Smooth muscle cell (in vitro differentiated cells): ENCODE measurements at regions not wholly inside any gene's neighbourhood (a gene's known extent, or its start where the extent isn't known, plus 50 kb on each side); places are given as distances from the start of the nearest gene placed in this dataset.
A peak's percentile ranks its signal among the peaks of the same experiment; 100 is the strongest.

ENCODE experiments used
- DNase-seq: peaks from one replicate; lab custom pipeline; 2025; ENCODE audit not compliant: unreplicated experiment; lab: John Stamatoyannopoulos, UW
- H2AFZ ChIP-seq: fragments of 200-600 bp; sonication (generic); 2 replicates; pipeline ENCODE4 v1.6.0; 2016; ENCODE audit warnings: antibody characterized with exemption, low read depth, mild to moderate bottlenecking
- H3F3A ChIP-seq: fragments of 200-600 bp; sonication (generic); 2 replicates; pipeline ENCODE4 v1.6.0; 2017; ENCODE audit warnings: antibody characterized with exemption, low read depth
- H3K27ac ChIP-seq: fragments of 200-600 bp; sonication (generic); 2 replicates; pipeline ENCODE4 v1.5.1; 2016; ENCODE audit warnings: low read depth, mild to moderate bottlenecking
- H3K27me3 ChIP-seq: fragments of 200-600 bp; sonication (generic); 2 replicates; pipeline ENCODE4 v1.6.1; 2016; ENCODE audit warnings: low read depth, mild to moderate bottlenecking
- H3K36me3 ChIP-seq: fragments of 200-600 bp; sonication (generic); 2 replicates; pipeline ENCODE4 v1.5.1; 2016; ENCODE audit warnings: low read depth
- H3K4me1 ChIP-seq: fragments of 200-600 bp; sonication (generic); 2 replicates; pipeline ENCODE4 v1.5.1; 2016; ENCODE audit warnings: low read depth
- H3K4me2 ChIP-seq: fragments of 200-600 bp; sonication (generic); 2 replicates; pipeline ENCODE4 v1.6.0; 2016; ENCODE audit warnings: mild to moderate bottlenecking
- H3K4me3 ChIP-seq: fragments of 200-600 bp; sonication (generic); 2 replicates; pipeline ENCODE4 v1.5.1; 2016; ENCODE audit warnings: mild to moderate bottlenecking
- H3K79me2 ChIP-seq: fragments of 200-600 bp; sonication (generic); 2 replicates; pipeline ENCODE4 v1.6.0; 2016; ENCODE audit warnings: low read depth, mild to moderate bottlenecking
- H3K9ac ChIP-seq: fragments of 200-600 bp; sonication (generic); 2 replicates; pipeline ENCODE4 v1.6.0; 2016; ENCODE audit warnings: low read depth
- H3K9me3 ChIP-seq: fragments of 200-600 bp; sonication (generic); replicated peaks from 2 replicates; pipeline ENCODE4 v1.5.1; 2016; ENCODE audit warnings: low read depth
- H4K20me1 ChIP-seq: fragments of 200-600 bp; sonication (generic); 2 replicates; pipeline ENCODE4 v1.6.0; 2016; ENCODE audit warnings: low read depth
- CTCF ChIP-seq: fragments of 200-600 bp; sonication (generic); IDR thresholded peaks from 2 replicates; pipeline ENCODE4 v1.5.1; 2017; ENCODE audit warnings: borderline replicate concordance, mild to moderate bottlenecking, antibody characterized with exemption; ENCODE audit not compliant: insufficient read depth, poor library complexity, severe bottlenecking
- WGBS: methylation state at CpG from one replicate; pipeline ENCODE4 v1.1.7; 2016; ENCODE audit warnings: low lambda C conversion rate; 5-methylcytosine and 5-hydroxymethylcytosine counted together

- Histone ChIP-seq H3K9ac (peak overlapping the region; percentile 26), H3K79me2 (no peaks in the 10 kb centered on the region), H3K4me2 (peak overlapping the region; percentile 90), H3F3A (no peaks in the 10 kb centered on the region), H3K27ac (no peak overlapping the region), H3K4me3 (peak overlapping the region; percentile 59), H3K4me1 (peaks cover 23% of the 10 kb centered on the region), H3K36me3 (no peaks in the 10 kb centered on the region), H2AFZ (peak overlapping the region; percentile 61), H3K9me3 (no peaks in the 10 kb centered on the region), H4K20me1 (no peaks in the 10 kb centered on the region), H3K27me3 (no peaks in the 10 kb centered on the region)
- DNase-seq = no peak
- no peak for TF ChIP-seq CTCF
- 45% methylated on average over 10 of the region's 10 CpGs for WGBS
Measured at GRCh38 chr10:21172542-21172929, 275.4 kb upstream of the NEBL start.

- Histone ChIP-seq H3K4me3 (peak overlapping the region; percentile 59), H2AFZ (no peak overlapping the region), H4K20me1 (no peaks in the 10 kb centered on the region), H3K36me3 (no peaks in the 10 kb centered on the region), H3K4me2 (peak overlapping the region; percentile 90), H3K4me1 (peaks cover 23% of the 10 kb centered on the region), H3K9ac (no peak overlapping the region), H3K27me3 (no peaks in the 10 kb centered on the region), H3F3A (no peaks in the 10 kb centered on the region), H3K27ac (no peak overlapping the region), H3K79me2 (no peaks in the 10 kb centered on the region), H3K9me3 (no peaks in the 10 kb centered on the region)
- no peak for TF ChIP-seq CTCF
- DNase-seq = no peak
- WGBS = 91% methylated on average over 6 of the region's 6 CpGs
Measured at GRCh38 chr10:21171936-21172541, 274.9 kb upstream of the NEBL start.

GRCh38 chr10:21171197-21171935 is 274.3 kb upstream of the NEBL start:
- no peak overlapping the region for H2AFZ ChIP-seq
- H3K27me3 ChIP-seq = no peaks in the 10 kb centered on the region
- H3K36me3 ChIP-seq = no peaks in the 10 kb centered on the region
- H4K20me1 ChIP-seq = no peaks in the 10 kb centered on the region
- no peak overlapping the region for H3K4me3 ChIP-seq
- H3K4me1 ChIP-seq = peaks cover 23% of the 10 kb centered on the region
- DNase-seq = no peak
- no peak overlapping the region for H3K4me2 ChIP-seq
- H3K9ac ChIP-seq = no peak overlapping the region
- WGBS = 86% methylated on average over 14 of the region's 14 CpGs
- no peak overlapping the region for H3K27ac ChIP-seq
- peak; percentile 34 for TF ChIP-seq CTCF
- H3K79me2 ChIP-seq = no peaks in the 10 kb centered on the region
- no peaks in the 10 kb centered on the region for H3F3A ChIP-seq
- no peaks in the 10 kb centered on the region for H3K9me3 ChIP-seq

GRCh38 chr10:21170216-21170615 is 273.1 kb upstream of the NEBL start:
- Histone ChIP-seq H3K4me3 (no peak overlapping the region), H3K27ac (no peak overlapping the region), H3F3A (no peaks in the 10 kb centered on the region), H3K9ac (no peak overlapping the region), H3K9me3 (no peaks in the 10 kb centered on the region), H3K4me2 (no peak overlapping the region), H3K79me2 (no peaks in the 10 kb centered on the region), H3K27me3 (no peaks in the 10 kb centered on the region), H4K20me1 (no peaks in the 10 kb centered on the region), H3K36me3 (no peaks in the 10 kb centered on the region), H2AFZ (no peak overlapping the region), H3K4me1 (peaks cover 20% of the 10 kb centered on the region)
- 60% methylated on average over 5 of the region's 5 CpGs for WGBS
- TF ChIP-seq CTCF = no peak
- DNase-seq = no peak
